ENCODE measurements at regions not wholly inside any gene's neighbourhood (a gene's known extent, or its start where the extent isn't known, plus 50 kb on each side); places are given as distances from the start of the nearest gene placed in this dataset.

- peaks cover 6% of the 10 kb centered on the region for H3K27me3 ChIP-seq
- DNase-seq: no peak
- 91 to 98% (median 92%) methylated on average over 4 of the region's 4 CpGs for WGBS, 4 donors
- no peak overlapping the region for H3K4me3 ChIP-seq
- TF ChIP-seq POLR2A (IDR thresholded peaks at IDR 0.05): no peak
- no peak for TF ChIP-seq CTCF (IDR thresholded peaks at IDR 0.05)
- peaks cover 0 to 5% of the 10 kb centered on the region in 2 donors for H3K4me1 ChIP-seq (replicated peaks in 1 of 2)
- no peaks in the 10 kb centered on the region for H3K9me3 ChIP-seq (replicated peaks in 1 of 3)
- no peak overlapping the region for H3K27ac ChIP-seq
- intact Hi-C loops (cut with DNase I): no loop called here
- H3K36me3 ChIP-seq (replicated peaks in 1 of 2): no peaks in the 10 kb centered on the region
Observed at GRCh38 chr6:3938715-3939367, 89.7 kb downstream of the FAM50B start.

- TF ChIP-seq CTCF (IDR thresholded peaks at IDR 0.05): no peak
- H3K4me3 ChIP-seq: no peak overlapping the region
- no peaks in the 10 kb centered on the region for H3K9me3 ChIP-seq (replicated peaks in 1 of 3)
- intact Hi-C loops (cut with DNase I): no loop called here
- H3K27me3 ChIP-seq: peaks cover 6% of the 10 kb centered on the region
- H3K4me1 ChIP-seq (replicated peaks in 1 of 2): peaks cover 0 to 5% of the 10 kb centered on the region in 2 donors
- DNase-seq: no peak
- no peak overlapping the region for H3K27ac ChIP-seq
- 60 to 81% (median 73%) methylated on average over 5 to 7 of the region's 7 CpGs for WGBS, 4 donors
- H3K36me3 ChIP-seq (replicated peaks in 1 of 2): no peaks in the 10 kb centered on the region
Observed at GRCh38 chr6:3939368-3939958, 90.3 kb downstream of the FAM50B start.

- H3K4me1 ChIP-seq (replicated peaks in 1 of 2): peaks cover 0 to 5% of the 10 kb centered on the region in 2 donors
- H3K36me3 ChIP-seq (replicated peaks in 1 of 2): no peaks in the 10 kb centered on the region
- no peaks in the 10 kb centered on the region for H3K9me3 ChIP-seq (replicated peaks in 1 of 3)
- no peak overlapping the region for H3K27ac ChIP-seq
- WGBS, 4 donors: 47 to 67% (median 61%) methylated on average over 9 of the region's 9 CpGs
- no peak for TF ChIP-seq CTCF (IDR thresholded peaks at IDR 0.05)
- TF ChIP-seq POLR2A (IDR thresholded peaks at IDR 0.05): no peak
- intact Hi-C loops (cut with DNase I): no loop called here
- no peak for DNase-seq
- H3K4me3 ChIP-seq: no peak overlapping the region
- H3K27me3 ChIP-seq: peaks cover 6% of the 10 kb centered on the region
Observed at GRCh38 chr6:3939964-3940363, 90.8 kb downstream of the FAM50B start.

- DNase-seq: no peak
- TF ChIP-seq CTCF (IDR thresholded peaks at IDR 0.05) (no peak), POLR2A (IDR thresholded peaks at IDR 0.05) (no peak)
- Histone ChIP-seq H3K27me3 (peaks cover 6% of the 10 kb centered on the region), H3K9me3 (replicated peaks in 1 of 3) (no peaks in the 10 kb centered on the region), H3K36me3 (replicated peaks in 1 of 2) (no peaks in the 10 kb centered on the region), H3K4me1 (replicated peaks in 1 of 2) (peaks cover 0 to 5% of the 10 kb centered on the region in 2 donors), H3K4me3 (no peak overlapping the region), H3K27ac (no peak overlapping the region)
- WGBS, 4 donors: 86 to 90% (median 88%) methylated on average over 3 to 5 of the region's 5 CpGs
- intact Hi-C loops (cut with DNase I): no loop called here
Observed at GRCh38 chr6:3940703-3941102, 91.5 kb downstream of the FAM50B start.

Data from adrenal gland (tissue), 9 donors.